GM13977 (cell line): ENCODE measurements at regions not wholly inside any gene's neighbourhood (a gene's known extent, or its start where the extent isn't known, plus 50 kb on each side); places are given as distances from the start of the nearest gene placed in this dataset.

ENCODE experiments used
- DNase-seq: peaks from one replicate; pipeline ENCODE4 v3.0.0; 2012; ENCODE audit warnings: low spot score
- CTCF ChIP-seq: IDR thresholded peaks from 2 replicates; pipeline ENCODE4 v1.5.1; 2012; ENCODE audit warnings: mild to moderate bottlenecking, control low read depth; ENCODE audit not compliant: insufficient read depth; ENCODE audit errors: extremely low read depth, missing control alignments
- in situ Hi-C: fragments of 300-500 bp; cut with MboI; formaldehyde crosslinking; loops from one replicate; pipeline ENCODE4 v1.12.0; 2022; ENCODE audit warnings: low sequenced_read_pairs, low pct_unique_long_range_greater_than_20kb, mixed read lengths, inconsistent platforms; ENCODE audit not compliant: unreplicated experiment

DNA sequence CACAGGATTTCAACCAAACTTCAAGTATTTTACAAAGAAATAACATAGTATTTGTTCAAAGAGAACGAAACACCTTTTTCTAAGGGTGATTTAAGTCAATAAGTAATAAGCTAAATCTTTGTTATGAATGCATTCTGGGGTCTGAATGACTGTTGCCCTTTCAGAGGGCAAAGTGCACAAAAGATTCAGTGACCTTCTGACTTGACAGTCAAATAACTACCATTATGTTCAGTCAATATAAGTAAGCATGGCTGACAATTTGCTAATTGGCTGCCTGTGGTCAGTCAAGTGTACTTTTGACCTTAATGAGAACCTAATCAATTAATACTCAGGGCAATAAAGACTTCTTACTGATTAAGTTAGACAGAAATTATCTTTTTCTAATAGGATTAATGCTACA lies 133.1 kb upstream of the NANOGP8 start:
- DNase-seq = no peak
- TF ChIP-seq CTCF = no peak
- in situ Hi-C loops = no loop called here

GRCh38 chr15:35215093-35215492 lies 130.0 kb upstream of the NANOGP8 start:
- no peak for DNase-seq
- TF ChIP-seq CTCF = no peak
- in situ Hi-C loops = no loop called here

DNA sequence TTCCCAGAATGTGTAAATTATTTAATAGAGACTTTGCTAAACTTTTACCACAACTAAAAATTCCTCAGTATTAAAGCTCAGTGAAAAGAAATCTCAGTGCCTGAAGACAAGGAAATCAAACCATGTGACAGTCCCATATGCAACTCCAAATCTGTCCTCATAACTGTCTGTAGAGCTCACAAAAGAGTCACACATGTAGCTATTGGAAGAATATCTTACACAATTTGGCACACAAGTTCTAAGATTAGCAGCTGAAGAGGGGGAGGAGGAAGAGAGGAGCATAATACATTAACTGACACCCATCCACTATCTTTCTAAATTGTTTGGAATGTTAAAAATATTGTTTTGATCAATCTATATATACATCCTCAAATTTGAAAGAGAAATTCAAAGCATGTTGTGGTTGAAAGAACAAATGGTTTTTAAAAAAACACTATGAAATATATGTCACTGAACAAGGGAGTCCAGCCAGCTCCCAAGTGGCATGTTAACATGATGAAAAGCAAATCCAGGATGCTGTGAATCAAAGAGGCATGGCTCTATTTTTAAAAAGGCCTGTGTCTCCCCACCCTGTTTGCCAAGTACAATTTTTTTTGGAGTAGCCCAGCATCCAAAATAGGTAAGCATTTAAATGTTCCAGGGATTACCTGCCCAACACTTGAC lies 126.3 kb upstream of the NANOGP8 start:
- in situ Hi-C loops = no loop called here
- TF ChIP-seq CTCF = no peak
- DNase-seq = no peak

DNA sequence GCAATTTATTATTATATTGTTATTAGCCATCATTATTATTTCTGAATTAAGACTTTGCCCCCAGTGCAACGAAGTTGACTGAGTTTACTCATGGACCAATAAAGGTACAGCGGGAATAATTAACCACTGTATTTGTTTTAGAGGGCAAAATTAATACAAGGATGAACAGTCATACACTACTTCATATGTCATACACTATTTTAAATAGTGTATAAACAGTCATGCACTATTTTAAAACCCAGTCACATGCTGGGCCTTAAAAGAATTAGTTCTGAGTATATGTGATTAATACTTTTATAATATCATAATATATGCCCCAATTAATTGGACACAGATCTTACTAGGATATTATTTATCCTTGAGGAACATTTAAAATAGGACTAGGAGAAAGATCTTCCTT lies 125.3 kb upstream of the NANOGP8 start:
- DNase-seq = no peak
- no peak for TF ChIP-seq CTCF
- in situ Hi-C loops = no loop called here

GRCh38 chr15:35209838-35210237 lies 124.7 kb upstream of the NANOGP8 start:
- in situ Hi-C loops = no loop called here
- no peak for TF ChIP-seq CTCF

GRCh38 chr15:35208353-35208752 lies 123.3 kb upstream of the NANOGP8 start:
- no peak for TF ChIP-seq CTCF
- in situ Hi-C loops = no loop called here
- DNase-seq = no peak

More at GRCh38 chr15:35209838-35210237, 124.7 kb upstream of the NANOGP8 start:
- no peak for DNase-seq

GRCh38 chr15:35206060-35206675 lies 121.1 kb upstream of the NANOGP8 start:
- TF ChIP-seq CTCF = peak; percentile 59
- in situ Hi-C loops = no loop called here
- DNase-seq = peak; percentile 20
